Mesenchymal stem cell (in vitro differentiated cells and primary cell): ENCODE measurements at regions not wholly inside any gene's neighbourhood (a gene's known extent, or its start where the extent isn't known, plus 50 kb on each side); places are given as distances from the start of the nearest gene placed in this dataset.
A peak's percentile ranks its signal among the peaks of the same experiment; 100 is the strongest.

ENCODE experiments used
- DNase-seq: peaks from one replicate; pipeline ENCODE4 v3.0.0-alpha.2; 2013
- H2AFZ ChIP-seq: one replicate; pipeline ENCODE4 v1.6.1; 2013; ENCODE audit warnings: low read depth, mild to moderate bottlenecking, control low read depth, inconsistent platforms, low read length, moderate library complexity
- H2AK5ac ChIP-seq: 2 replicates; pipeline ENCODE4 v1.6.1; 2013; ENCODE audit warnings: low read length, moderate library complexity, mild to moderate bottlenecking, inconsistent platforms; ENCODE audit not compliant: severe bottlenecking
- H2BK120ac ChIP-seq: one replicate; pipeline ENCODE4 v1.6.1; 2013; ENCODE audit warnings: low read depth, mild to moderate bottlenecking, inconsistent platforms, low read length, moderate library complexity
- H2BK12ac ChIP-seq, 2 experiments: one replicate each; pipeline ENCODE4 v1.6.1; 2013; ENCODE audit warnings: inconsistent platforms in 2 of 2, low read length in 2 of 2, mild to moderate bottlenecking in 2 of 2, moderate library complexity in 2 of 2, control low read depth in 1 of 2
- H2BK15ac ChIP-seq: one replicate; pipeline ENCODE4 v1.6.1; 2013; ENCODE audit warnings: mild to moderate bottlenecking, low read depth, inconsistent platforms; ENCODE audit not compliant: poor library complexity, severe bottlenecking
- H2BK5ac ChIP-seq: 2 replicates; pipeline ENCODE4 v1.6.1; 2013; ENCODE audit warnings: low read depth, mild to moderate bottlenecking, low read length, control low read depth, inconsistent platforms; ENCODE audit not compliant: poor library complexity, severe bottlenecking
- H3K14ac ChIP-seq, 2 experiments: one replicate each; pipeline ENCODE4 v1.6.1; 2013; ENCODE audit warnings: inconsistent platforms in 2 of 2, low read length in 2 of 2, control low read depth in 1 of 2, mild to moderate bottlenecking in 1 of 2, moderate library complexity in 1 of 2
- H3K18ac ChIP-seq, 2 experiments: one replicate each; pipeline ENCODE4 v1.6.1; 2013; ENCODE audit warnings: inconsistent platforms in 2 of 2, low read length in 2 of 2, control low read depth in 1 of 2, low read depth in 1 of 2, mild to moderate bottlenecking in 1 of 2
- H3K23ac ChIP-seq, 2 experiments: one replicate each; pipeline ENCODE4 v1.6.1; 2013; ENCODE audit warnings: inconsistent platforms in 2 of 2, low read length in 2 of 2, mild to moderate bottlenecking in 2 of 2, moderate library complexity in 2 of 2, control low read depth in 1 of 2
- H3K27ac ChIP-seq: 2 replicates; pipeline ENCODE4 v1.5.1; 2013; ENCODE audit warnings: mild to moderate bottlenecking, moderate library complexity, low read length, control low read depth, inconsistent platforms; ENCODE audit not compliant: poor library complexity, severe bottlenecking
- H3K27me3 ChIP-seq, 2 experiments: 2 replicates each; pipeline versions ENCODE4 v1.6.1 to v1.7.0; 2013; ENCODE audit warnings: low read length in 2 of 2, mild to moderate bottlenecking in 2 of 2, moderate library complexity in 2 of 2, control low read depth in 1 of 2, inconsistent platforms in 1 of 2; ENCODE audit not compliant: control insufficient read depth in 1 of 2, insufficient read depth in 1 of 2
- H3K36me3 ChIP-seq, 2 experiments: 2 replicates each; pipeline versions ENCODE4 v1.6.1 to v1.7.0; 2013; ENCODE audit warnings: low read length in 2 of 2, control low read depth in 1 of 2, inconsistent platforms in 1 of 2, low read depth in 1 of 2, mild to moderate bottlenecking in 1 of 2; ENCODE audit not compliant: insufficient read depth in 2 of 2, control insufficient read depth in 1 of 2
- H3K4ac ChIP-seq, 2 experiments: one replicate each; pipeline ENCODE4 v1.6.1; 2013; ENCODE audit warnings: inconsistent platforms in 2 of 2, low read length in 2 of 2, mild to moderate bottlenecking in 2 of 2, moderate library complexity in 2 of 2, control low read depth in 1 of 2, low read depth in 1 of 2
- H3K4me1 ChIP-seq: 2 replicates; pipeline ENCODE4 v1.6.1; 2013; ENCODE audit warnings: low read depth, low read length, control low read depth; ENCODE audit not compliant: control insufficient read depth, insufficient read depth
- H3K4me2 ChIP-seq: 2 replicates; pipeline ENCODE4 v1.6.1; 2013; ENCODE audit warnings: low read length, mild to moderate bottlenecking, inconsistent platforms; ENCODE audit not compliant: poor library complexity, severe bottlenecking
- H3K4me3 ChIP-seq, 2 experiments: 2 replicates each; pipeline versions ENCODE4 v1.5.1 to v1.7.0; 2013; ENCODE audit warnings: low read length in 2 of 2, mild to moderate bottlenecking in 2 of 2, control low read depth in 1 of 2, low read depth in 1 of 2; ENCODE audit not compliant: insufficient read depth in 1 of 2
- H3K79me1 ChIP-seq: replicated peaks from 2 replicates; pipeline ENCODE4 v1.6.1; 2013; ENCODE audit warnings: mild to moderate bottlenecking, control low read depth, low read length, inconsistent platforms; ENCODE audit not compliant: poor library complexity, severe bottlenecking
- H3K9ac ChIP-seq: 2 replicates; pipeline ENCODE4 v1.7.0; 2013; ENCODE audit warnings: mild to moderate bottlenecking, low read length, moderate library complexity
- H3K9me3 ChIP-seq: 2 replicates; pipeline ENCODE4 v1.7.0; 2013; ENCODE audit warnings: mild to moderate bottlenecking, low read length; ENCODE audit not compliant: control insufficient read depth
- H4K8ac ChIP-seq: one replicate; pipeline ENCODE4 v1.6.1; 2013; ENCODE audit warnings: inconsistent platforms, mild to moderate bottlenecking, low read length, moderate library complexity
- H4K91ac ChIP-seq: one replicate; pipeline ENCODE4 v1.6.1; 2013; ENCODE audit warnings: mild to moderate bottlenecking, low read length, inconsistent platforms
- WGBS: methylation state at CpG from one replicate; pipeline ENCODE4 v1.1.7; 2013; ENCODE audit warnings: mixed read lengths; 5-methylcytosine and 5-hydroxymethylcytosine counted together

GRCh38 chr9:88828018-88828417 lies 163.2 kb upstream of the S1PR3 start:
- peaks cover 3 to 17% of the 10 kb centered on the region in 2 experiments for H3K27me3 ChIP-seq
- H2BK12ac ChIP-seq: peak overlapping the region; percentile 31 to 87
- no peaks in the 10 kb centered on the region for H3K36me3 ChIP-seq
- H3K14ac ChIP-seq: peak overlapping the region in 1 of 2 experiments; percentile 83
- H2BK15ac ChIP-seq: no peak overlapping the region
- no peak for DNase-seq
- H3K4me1 ChIP-seq: peaks cover 14% of the 10 kb centered on the region
- no peak overlapping the region for H3K9ac ChIP-seq
- H4K8ac ChIP-seq: no peak overlapping the region
- no peak overlapping the region for H2AFZ ChIP-seq
- H3K9me3 ChIP-seq: no peaks in the 10 kb centered on the region
- H3K27ac ChIP-seq: no peak overlapping the region
- H2BK120ac ChIP-seq: no peak overlapping the region
- H4K91ac ChIP-seq: peak overlapping the region; percentile 52
- no peak overlapping the region for H2BK5ac ChIP-seq
- WGBS: 84% methylated on average over 8 of the region's 8 CpGs
- H3K23ac ChIP-seq: no peak overlapping the region
- no peaks in the 10 kb centered on the region for H3K79me1 ChIP-seq
- no peak overlapping the region for H3K18ac ChIP-seq
- no peak overlapping the region for H3K4me3 ChIP-seq
- no peak overlapping the region for H2AK5ac ChIP-seq
- H3K4me2 ChIP-seq: no peak overlapping the region
- no peak overlapping the region for H3K4ac ChIP-seq

GRCh38 chr9:88828492-88828974 lies 162.7 kb upstream of the S1PR3 start:
- Histone ChIP-seq H2AFZ (no peak overlapping the region), H3K27me3 (peaks cover under 1 to 13% of the 10 kb centered on the region in 2 experiments), H3K9ac (no peak overlapping the region)

GRCh38 chr9:88829276-88829675 lies 162.0 kb upstream of the S1PR3 start:
- Histone ChIP-seq H3K14ac (no peak overlapping the region), H2AK5ac (no peak overlapping the region), H3K9ac (no peak overlapping the region), H2BK12ac (peak overlapping the region in 1 of 2 experiments; percentile 45), H2BK5ac (no peak overlapping the region), H2BK120ac (no peak overlapping the region), H3K9me3 (no peaks in the 10 kb centered on the region), H3K4me2 (no peak overlapping the region), H3K27me3 (peaks cover 0 to 8% of the 10 kb centered on the region in 2 experiments), H3K23ac (no peak overlapping the region), H4K8ac (no peak overlapping the region), H4K91ac (no peak overlapping the region), H3K27ac (no peak overlapping the region), H3K79me1 (no peaks in the 10 kb centered on the region), H2AFZ (no peak overlapping the region), H2BK15ac (no peak overlapping the region), H3K4ac (no peak overlapping the region), H3K18ac (peak overlapping the region in 1 of 2 experiments; percentile 48), H3K4me1 (peaks cover 14% of the 10 kb centered on the region), H3K36me3 (no peaks in the 10 kb centered on the region), H3K4me3 (no peak overlapping the region)
- no peak for DNase-seq
- 78% methylated on average over 6 of the region's 6 CpGs for WGBS

More at GRCh38 chr9:88828492-88828974, 162.7 kb upstream of the S1PR3 start:
- Histone ChIP-seq H2BK120ac (no peak overlapping the region), H2BK15ac (no peak overlapping the region), H3K27ac (no peak overlapping the region), H2AK5ac (no peak overlapping the region), H3K23ac (no peak overlapping the region), H4K91ac (no peak overlapping the region), H3K4me1 (peaks cover 14% of the 10 kb centered on the region), H3K9me3 (no peaks in the 10 kb centered on the region), H2BK5ac (no peak overlapping the region), H2BK12ac (peak overlapping the region in 1 of 2 experiments; percentile 80), H3K18ac (peak overlapping the region in 1 of 2 experiments; percentile 48), H3K4me3 (no peak overlapping the region), H3K36me3 (no peaks in the 10 kb centered on the region), H4K8ac (peak overlapping the region; percentile 52), H3K14ac (no peak overlapping the region), H3K4ac (no peak overlapping the region), H3K4me2 (no peak overlapping the region), H3K79me1 (no peaks in the 10 kb centered on the region)
- DNase-seq: no peak
- 82% methylated on average over 2 of the region's 4 CpGs for WGBS

- Histone ChIP-seq H4K8ac (no peak overlapping the region), H4K91ac (no peak overlapping the region), H2BK5ac (no peak overlapping the region), H3K27me3 (peaks cover 0 to 4% of the 10 kb centered on the region in 2 experiments), H2BK120ac (no peak overlapping the region), H3K4ac (no peak overlapping the region), H3K9ac (no peak overlapping the region), H3K79me1 (no peaks in the 10 kb centered on the region), H3K4me3 (no peak overlapping the region), H2BK15ac (no peak overlapping the region), H3K18ac (peak overlapping the region in 1 of 2 experiments; percentile 50), H3K27ac (peak overlapping the region; percentile 22), H3K14ac (no peak overlapping the region), H3K23ac (no peak overlapping the region), H3K36me3 (no peaks in the 10 kb centered on the region), H3K4me1 (peaks cover 14% of the 10 kb centered on the region), H2BK12ac (no peak overlapping the region), H2AFZ (no peak overlapping the region), H2AK5ac (no peak overlapping the region), H3K9me3 (no peaks in the 10 kb centered on the region), H3K4me2 (peak overlapping the region; percentile 13)
- WGBS: 46% methylated on average over 4 of the region's 6 CpGs
- DNase-seq: no peak
Measured at GRCh38 chr9:88831713-88832407, 159.4 kb upstream of the S1PR3 start.
